HCT116 (cell line): ENCODE measurements at regions not wholly inside any gene's neighbourhood (a gene's known extent, or its start where the extent isn't known, plus 50 kb on each side); places are given as distances from the start of the nearest gene placed in this dataset.

Experiments
- ATAC-seq: fragments of 200-7000 bp; cut with Tn5 transposase; 2 replicates; pipeline ENCODE4 v1.9.1; 2020; ENCODE audit warnings: mild to moderate bottlenecking, moderate library complexity
- BruUV-seq: library from RNA; stranded (reverse); fragments of 400-500 nt; replicated peaks from 2 replicates; lab custom pipeline; 2021; lab: Mats Ljungman, UMichigan
- CTCF ChIA-PET: fragments of 300-600 bp; sonication (Branson Sonifier 250); formaldehyde crosslinking; loops from one replicate; lab custom pipeline; 2021; ENCODE audit warnings: antibody characterized with exemption; lab: Charles Lee
- POLR2A ChIA-PET: fragments of 300-600, 350-600 bp; sonication (Branson Sonifier 250); formaldehyde crosslinking; loops from one replicate; lab custom pipeline; 2021; ENCODE audit warnings: antibody characterized with exemption; lab: Charles Lee
- RAD21 ChIA-PET, 2 experiments: fragments of 300-600 bp; sonication (Branson Sonifier 250); formaldehyde crosslinking; loops; one replicate each; lab custom pipeline; 2023; ENCODE audit warnings: low total read pairs in 2 of 2; ENCODE audit not compliant: uncharacterized antibody in 2 of 2, unreplicated experiment in 2 of 2, low non-redundant PET in 1 of 2; lab: Charles Lee
- DNase-seq: peaks from one replicate; pipeline ENCODE4 v3.0.0-alpha.2; 2010; ENCODE audit warnings: low read depth, low spot score
- H2AFZ ChIP-seq: fragments of 200-600 bp; shearing (Covaris generic), sonication (generic); 2 replicates; pipeline ENCODE4 v1.6.1; 2017; ENCODE audit warnings: low read depth, mixed run types, mixed read lengths, antibody characterized with exemption, low read length; ENCODE audit not compliant: poor library complexity, severe bottlenecking
- H3K27ac ChIP-seq: 2 replicates; pipeline ENCODE4 v1.5.1; 2012; ENCODE audit warnings: low read depth, low read length
- H3K27me3 ChIP-seq: fragments of 200-600 bp; sonication (generic); 2 replicates; pipeline ENCODE4 v1.6.1; 2016; ENCODE audit warnings: mixed run types, low read length, mixed read lengths; ENCODE audit not compliant: insufficient read depth
- H3K36me3 ChIP-seq, 2 experiments: fragments of 200-500 bp in 1 of 2; fragments of 200-600 bp in 1 of 2; sonication (Bioruptor generic) in 1 of 2; sonication (generic) in 1 of 2; 2 replicates each; pipeline versions ENCODE4 v1.5.1 to v1.6.1; 2014 to 2016; ENCODE audit warnings: low read length in 2 of 2, inconsistent platforms in 1 of 2, mixed read lengths in 1 of 2, mixed run types in 1 of 2; ENCODE audit not compliant: insufficient read depth in 2 of 2, control insufficient read depth in 1 of 2
- H3K4me1 ChIP-seq, 2 experiments: fragments of 200-600 bp in 1 of 2; sonication (generic) in 1 of 2; 2 replicates each; pipeline versions ENCODE4 v1.5.1 to v1.6.1; 2012 to 2017; ENCODE audit warnings: low read length in 2 of 2, inconsistent platforms in 1 of 2, mild to moderate bottlenecking in 1 of 2, mixed read lengths in 1 of 2, mixed run types in 1 of 2, moderate library complexity in 1 of 2; ENCODE audit not compliant: insufficient read depth in 2 of 2, control insufficient read depth in 1 of 2
- H3K4me2 ChIP-seq: fragments of 200-600 bp; sonication (generic); 2 replicates; pipeline ENCODE4 v1.6.1; 2017; ENCODE audit warnings: mixed run types, low read length, mixed read lengths
- H3K4me3 ChIP-seq, 2 experiments: fragments of 200-600 bp in 1 of 2; sonication (generic) in 1 of 2; replicated peaks in 1 of 2; 2 replicates each; pipeline ENCODE4 v1.5.1; 2011 to 2016; ENCODE audit warnings: low read length in 2 of 2, control low read depth in 1 of 2, low read depth in 1 of 2, mild to moderate bottlenecking in 1 of 2, mixed read lengths in 1 of 2, mixed run types in 1 of 2
- H3K79me2 ChIP-seq: fragments of 200-600 bp; sonication (generic); 2 replicates; pipeline ENCODE4 v1.6.1; 2017; ENCODE audit warnings: mild to moderate bottlenecking, mixed run types, low read length, moderate library complexity, mixed read lengths; ENCODE audit not compliant: insufficient read depth
- H3K9ac ChIP-seq: fragments of 200-600 bp; sonication (generic); 2 replicates; pipeline ENCODE4 v1.6.1; 2016; ENCODE audit warnings: low read length, mixed read lengths
- H3K9me2 ChIP-seq: fragments of 200-600 bp; sonication (generic), shearing (Covaris generic); 2 replicates; pipeline ENCODE4 v1.6.1; 2017; ENCODE audit warnings: mixed run types, mild to moderate bottlenecking, moderate library complexity; ENCODE audit not compliant: insufficient read depth
- H3K9me3 ChIP-seq, 2 experiments: fragments of 200-500 bp in 1 of 2; fragments of 200-600 bp in 1 of 2; sonication (Bioruptor generic) in 1 of 2; sonication (generic) in 1 of 2; 2 replicates each; pipeline ENCODE4 v1.6.1; 2014 to 2017; ENCODE audit warnings: low read length in 2 of 2, mixed read lengths in 2 of 2, inconsistent platforms in 1 of 2, low read depth in 1 of 2, mild to moderate bottlenecking in 1 of 2, mixed run types in 1 of 2, moderate library complexity in 1 of 2; ENCODE audit not compliant: control insufficient read depth in 1 of 2, insufficient read depth in 1 of 2
- H4K20me1 ChIP-seq: fragments of 200-600 bp; sonication (generic), shearing (Covaris generic); 2 replicates; pipeline ENCODE4 v1.6.1; 2017; ENCODE audit warnings: mixed run types, mild to moderate bottlenecking, moderate library complexity; ENCODE audit not compliant: insufficient read depth
- CBX3 ChIP-seq: IDR thresholded peaks from 2 replicates; pipeline ENCODE4 v1.6.1; 2012; ENCODE audit warnings: low read depth
- CEBPB ChIP-seq: IDR thresholded peaks from 2 replicates; pipeline ENCODE4 v1.6.1; 2012; ENCODE audit warnings: low read depth
- EGR1 ChIP-seq: IDR thresholded peaks from 2 replicates; pipeline ENCODE4 v1.6.1; 2012; ENCODE audit warnings: low read depth
- ELF1 ChIP-seq: IDR thresholded peaks from 2 replicates; pipeline ENCODE4 v1.6.1; 2012; ENCODE audit warnings: low read depth, borderline replicate concordance
- EZH2phosphoT487 ChIP-seq: fragments of 200-600 bp; IDR thresholded peaks from 2 replicates; pipeline ENCODE4 v1.6.1; 2018; ENCODE audit warnings: antibody characterized with exemption, borderline replicate concordance
- FOSL1 ChIP-seq: IDR thresholded peaks from 2 replicates; pipeline ENCODE4 v1.6.1; 2012; ENCODE audit warnings: low read depth
- JUND ChIP-seq: IDR thresholded peaks from 2 replicates; pipeline ENCODE4 v1.6.1; 2012
- POLR2A ChIP-seq: IDR thresholded peaks from 2 replicates; pipeline ENCODE4 v1.7.0; 2011; ENCODE audit warnings: borderline replicate concordance; ENCODE audit not compliant: insufficient read depth, insufficient read length; ENCODE audit errors: extremely low read depth
- POLR2AphosphoS5 ChIP-seq: IDR thresholded peaks from 2 replicates; pipeline ENCODE4 v1.6.1; 2011; ENCODE audit warnings: mild to moderate bottlenecking, low read depth, low read length, moderate library complexity
- RAD21 ChIP-seq: IDR thresholded peaks from 2 replicates; pipeline ENCODE4 v1.6.1; 2012; ENCODE audit warnings: low read depth, mild to moderate bottlenecking
- SIN3A ChIP-seq: IDR thresholded peaks from 2 replicates; pipeline ENCODE4 v1.6.1; 2012; ENCODE audit warnings: low read depth
- SP1 ChIP-seq: IDR thresholded peaks from 2 replicates; pipeline ENCODE4 v1.6.1; 2012; ENCODE audit warnings: low read depth
- SRF ChIP-seq: IDR thresholded peaks from 2 replicates; pipeline ENCODE4 v1.6.1; 2012; ENCODE audit warnings: low read depth
- TCF7L2 ChIP-seq: IDR thresholded peaks from 2 replicates; pipeline ENCODE4 v1.7.0; 2011; ENCODE audit warnings: borderline replicate concordance, inconsistent platforms; ENCODE audit not compliant: insufficient read depth, insufficient read length; ENCODE audit errors: extremely low read depth
- YY1 ChIP-seq: IDR thresholded peaks from 2 replicates; pipeline ENCODE4 v1.6.1; 2011; ENCODE audit warnings: low read length, low read depth, moderate library complexity, mild to moderate bottlenecking; ENCODE audit not compliant: insufficient replicate concordance; ENCODE audit errors: extremely low read depth
- ZFX ChIP-seq: fragments of 450-650 bp; IDR thresholded peaks from 2 replicates; pipeline ENCODE4 v1.6.1; 2017
- intact Hi-C: fragments of 100-400 bp; cut with micrococcal nuclease; formaldehyde crosslinking; loops from 2 replicates; pipeline ENCODE4 v1.10.0; 2022
- TF ChIP-seq, protein P1 (sequence below): IDR thresholded peaks from 2 replicates; pipeline ENCODE4 v1.6.1; 2012
- TF ChIP-seq, protein P2 (sequence below), 3 experiments: fragments of 200-600 bp in 1 of 3; sonication (generic) in 1 of 3; IDR thresholded peaks in 2 of 3; conservative IDR thresholded peaks in 1 of 3; 2 replicates each; pipeline ENCODE4 v1.5.1; 2012 to 2017; ENCODE audit warnings: low read depth in 2 of 3, low read length in 2 of 3, antibody characterized with exemption in 1 of 3, borderline replicate concordance in 1 of 3, control low read depth in 1 of 3, mild to moderate bottlenecking in 1 of 3, mixed read lengths in 1 of 3, mixed run types in 1 of 3, moderate library complexity in 1 of 3; ENCODE audit not compliant: insufficient read depth in 1 of 3
- TF ChIP-seq, protein P3 (sequence below): IDR thresholded peaks from 2 replicates; pipeline ENCODE4 v1.6.1; 2011; ENCODE audit warnings: mild to moderate bottlenecking, low read length, moderate library complexity; ENCODE audit not compliant: insufficient replicate concordance; ENCODE audit errors: extremely low read depth
- TF ChIP-seq, protein P4 (sequence below): IDR thresholded peaks from 2 replicates; pipeline ENCODE4 v1.6.1; 2012

DNA sequence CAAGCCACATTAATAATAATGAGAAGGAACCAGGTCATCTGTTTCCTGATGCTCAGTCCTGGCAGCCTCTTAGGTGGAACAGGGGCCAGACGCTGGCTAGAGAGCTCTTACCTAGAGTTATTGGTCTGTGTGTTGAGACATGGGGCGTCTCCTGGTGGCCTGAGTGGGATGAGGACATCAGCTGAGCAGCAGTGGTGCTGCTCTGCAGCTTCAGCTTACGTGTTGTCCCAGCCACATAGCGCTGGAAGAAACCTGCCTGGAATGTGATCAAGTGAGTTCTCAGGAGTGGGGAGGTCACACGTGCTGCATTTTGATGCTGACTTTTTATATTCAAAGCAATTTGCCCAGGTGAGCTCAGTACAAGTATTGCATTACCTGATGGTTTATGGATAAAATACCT is 355.4 kb downstream of the CDH26 start:
- Histone ChIP-seq H3K36me3 (no peaks in the 10 kb centered on the region), H3K27ac (no peak overlapping the region), H3K27me3 (no peaks in the 10 kb centered on the region), H3K4me2 (no peak overlapping the region), H3K4me1 (no peaks in the 10 kb centered on the region), H3K9ac (no peak overlapping the region), H3K9me2 (no peaks in the 10 kb centered on the region), H3K9me3 (peaks cover 0 to 21% of the 10 kb centered on the region in 2 experiments; a peak in 2 of 4 replicates), H2AFZ (no peak overlapping the region), H4K20me1 (no peaks in the 10 kb centered on the region), H3K4me3 (no peak overlapping the region), H3K79me2 (no peaks in the 10 kb centered on the region)
- DNase-seq (no peak), ATAC-seq (no peak)
- BruUV-seq = no TSS peak
- intact Hi-C loops = no loop called here
- TF ChIP-seq CEBPB = no peak
- no peak for TF ChIP-seq ELF1
- no peak for TF ChIP-seq SRF
- no peak for TF ChIP-seq YY1
- no peak for TF ChIP-seq SP1
- TF ChIP-seq, protein P1, sequence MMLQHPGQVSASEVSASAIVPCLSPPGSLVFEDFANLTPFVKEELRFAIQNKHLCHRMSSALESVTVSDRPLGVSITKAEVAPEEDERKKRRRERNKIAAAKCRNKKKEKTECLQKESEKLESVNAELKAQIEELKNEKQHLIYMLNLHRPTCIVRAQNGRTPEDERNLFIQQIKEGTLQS = no peak
- TF ChIP-seq, protein P2, sequence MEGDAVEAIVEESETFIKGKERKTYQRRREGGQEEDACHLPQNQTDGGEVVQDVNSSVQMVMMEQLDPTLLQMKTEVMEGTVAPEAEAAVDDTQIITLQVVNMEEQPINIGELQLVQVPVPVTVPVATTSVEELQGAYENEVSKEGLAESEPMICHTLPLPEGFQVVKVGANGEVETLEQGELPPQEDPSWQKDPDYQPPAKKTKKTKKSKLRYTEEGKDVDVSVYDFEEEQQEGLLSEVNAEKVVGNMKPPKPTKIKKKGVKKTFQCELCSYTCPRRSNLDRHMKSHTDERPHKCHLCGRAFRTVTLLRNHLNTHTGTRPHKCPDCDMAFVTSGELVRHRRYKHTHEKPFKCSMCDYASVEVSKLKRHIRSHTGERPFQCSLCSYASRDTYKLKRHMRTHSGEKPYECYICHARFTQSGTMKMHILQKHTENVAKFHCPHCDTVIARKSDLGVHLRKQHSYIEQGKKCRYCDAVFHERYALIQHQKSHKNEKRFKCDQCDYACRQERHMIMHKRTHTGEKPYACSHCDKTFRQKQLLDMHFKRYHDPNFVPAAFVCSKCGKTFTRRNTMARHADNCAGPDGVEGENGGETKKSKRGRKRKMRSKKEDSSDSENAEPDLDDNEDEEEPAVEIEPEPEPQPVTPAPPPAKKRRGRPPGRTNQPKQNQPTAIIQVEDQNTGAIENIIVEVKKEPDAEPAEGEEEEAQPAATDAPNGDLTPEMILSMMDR (IDR thresholded peaks at IDR 0.05 in 2 of 3, conservative IDR thresholded peaks at IDR 0.05 in 1 of 3; ENCODE audit: borderline replicate concordance in 1 of 3, insufficient read depth in 1 of 3, low read depth in 2 of 3, low read length in 2 of 3) = no peak
- TF ChIP-seq, protein P3, sequence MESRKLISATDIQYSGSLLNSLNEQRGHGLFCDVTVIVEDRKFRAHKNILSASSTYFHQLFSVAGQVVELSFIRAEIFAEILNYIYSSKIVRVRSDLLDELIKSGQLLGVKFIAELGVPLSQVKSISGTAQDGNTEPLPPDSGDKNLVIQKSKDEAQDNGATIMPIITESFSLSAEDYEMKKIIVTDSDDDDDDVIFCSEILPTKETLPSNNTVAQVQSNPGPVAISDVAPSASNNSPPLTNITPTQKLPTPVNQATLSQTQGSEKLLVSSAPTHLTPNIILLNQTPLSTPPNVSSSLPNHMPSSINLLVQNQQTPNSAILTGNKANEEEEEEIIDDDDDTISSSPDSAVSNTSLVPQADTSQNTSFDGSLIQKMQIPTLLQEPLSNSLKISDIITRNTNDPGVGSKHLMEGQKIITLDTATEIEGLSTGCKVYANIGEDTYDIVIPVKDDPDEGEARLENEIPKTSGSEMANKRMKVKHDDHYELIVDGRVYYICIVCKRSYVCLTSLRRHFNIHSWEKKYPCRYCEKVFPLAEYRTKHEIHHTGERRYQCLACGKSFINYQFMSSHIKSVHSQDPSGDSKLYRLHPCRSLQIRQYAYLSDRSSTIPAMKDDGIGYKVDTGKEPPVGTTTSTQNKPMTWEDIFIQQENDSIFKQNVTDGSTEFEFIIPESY = no peak
- TF ChIP-seq POLR2AphosphoS5 = no peak
- no peak for TF ChIP-seq EGR1
- no peak for TF ChIP-seq ZFX
- TF ChIP-seq FOSL1 = no peak
- no peak for TF ChIP-seq SIN3A
- TF ChIP-seq RAD21 = no peak
- no peak for TF ChIP-seq JUND
- TF ChIP-seq, protein P4, sequence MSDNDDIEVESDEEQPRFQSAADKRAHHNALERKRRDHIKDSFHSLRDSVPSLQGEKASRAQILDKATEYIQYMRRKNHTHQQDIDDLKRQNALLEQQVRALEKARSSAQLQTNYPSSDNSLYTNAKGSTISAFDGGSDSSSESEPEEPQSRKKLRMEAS = no peak
- no peak for TF ChIP-seq CBX3
- TF ChIP-seq TCF7L2 = no peak
- TF ChIP-seq EZH2phosphoT487 = no peak
- no peak for TF ChIP-seq POLR2A
- ChIA-PET RAD21 (no interaction called here), POLR2A (no interaction called here), CTCF (no interaction called here)
